ENCODE measurements at regions not wholly inside any gene's neighbourhood (a gene's known extent, or its start where the extent isn't known, plus 50 kb on each side); places are given as distances from the start of the nearest gene placed in this dataset.

DNA sequence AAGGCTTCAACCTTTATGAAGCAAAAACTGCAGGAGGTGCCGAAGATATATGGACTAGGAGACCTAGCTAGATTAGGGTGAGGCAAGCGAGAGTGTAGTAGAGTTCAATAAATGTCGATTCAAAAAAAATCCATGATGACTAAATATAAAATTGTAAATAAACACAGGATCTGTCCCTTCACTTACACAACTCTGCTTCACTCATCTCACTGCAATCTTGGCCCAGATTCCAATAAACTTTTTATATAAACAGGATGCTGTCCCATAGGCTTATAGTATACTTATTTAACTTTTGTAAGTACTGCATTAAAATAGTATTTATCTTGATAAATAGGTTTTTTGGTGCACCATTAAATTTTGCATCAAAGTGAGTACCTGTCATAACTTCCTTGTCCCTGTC, 648.4 kb upstream of the NRSN1 start:
- intact Hi-C loops (cut with micrococcal nuclease), result no loop called here
- H3K27me3 Mint-ChIP-seq (ENCODE audit: insufficient read depth, unreplicated experiment), result no peaks in the 10 kb centered on the region
- TF ChIP-seq CTCF (IDR thresholded peaks at IDR 0.05; ENCODE audit: unreplicated experiment), result no peak
- no peaks in the 10 kb centered on the region for H3K4me1 Mint-ChIP-seq (ENCODE audit: insufficient read depth, unreplicated experiment)
- peaks cover 13% of the 10 kb centered on the region for H3K9me3 Mint-ChIP-seq (ENCODE audit: unreplicated experiment)
- no peak overlapping the region for H3K27ac Mint-ChIP-seq (ENCODE audit: low read depth, unreplicated experiment)
- POLR2A ChIA-PET, result no interaction called here
- peak; percentile 48 for DNase-seq (ENCODE audit: unreplicated experiment)
- CTCF ChIA-PET, result no interaction called here
- no peak overlapping the region for H3K4me3 Mint-ChIP-seq (ENCODE audit: unreplicated experiment)
- no TSS peak for BruUV-seq (replicated peaks)
- no peaks in the 10 kb centered on the region for H3K36me3 Mint-ChIP-seq (ENCODE audit: insufficient read depth, unreplicated experiment)

GRCh38 chr6:23478312-23478711, 647.7 kb upstream of the NRSN1 start:
- no peak for DNase-seq (ENCODE audit: unreplicated experiment)
- intact Hi-C loops (cut with micrococcal nuclease), result no loop called here
- no TSS peak for BruUV-seq (replicated peaks)
- POLR2A ChIA-PET, result no interaction called here
- Mint-ChIP-seq H3K4me3 (ENCODE audit: unreplicated experiment) (no peak overlapping the region), H3K4me1 (ENCODE audit: insufficient read depth, unreplicated experiment) (no peaks in the 10 kb centered on the region), H3K27ac (ENCODE audit: low read depth, unreplicated experiment) (no peak overlapping the region), H3K9me3 (ENCODE audit: unreplicated experiment) (peaks cover 20% of the 10 kb centered on the region), H3K36me3 (ENCODE audit: insufficient read depth, unreplicated experiment) (no peaks in the 10 kb centered on the region), H3K27me3 (ENCODE audit: insufficient read depth, unreplicated experiment) (no peaks in the 10 kb centered on the region)
- CTCF ChIA-PET, result no interaction called here
- no peak for TF ChIP-seq CTCF (IDR thresholded peaks at IDR 0.05; ENCODE audit: unreplicated experiment)

- H3K4me1 Mint-ChIP-seq (ENCODE audit: insufficient read depth, unreplicated experiment), result no peaks in the 10 kb centered on the region
- no peaks in the 10 kb centered on the region for H3K27me3 Mint-ChIP-seq (ENCODE audit: insufficient read depth, unreplicated experiment)
- peaks cover 23% of the 10 kb centered on the region for H3K9me3 Mint-ChIP-seq (ENCODE audit: unreplicated experiment)
- ChIA-PET POLR2A (no interaction called here), CTCF (no interaction called here)
- H3K27ac Mint-ChIP-seq (ENCODE audit: low read depth, unreplicated experiment), result no peak overlapping the region
- BruUV-seq (replicated peaks), result no TSS peak
- intact Hi-C loops (cut with micrococcal nuclease), result no loop called here
- DNase-seq (ENCODE audit: unreplicated experiment), result no peak
- H3K4me3 Mint-ChIP-seq (ENCODE audit: unreplicated experiment), result no peak overlapping the region
- H3K36me3 Mint-ChIP-seq (ENCODE audit: insufficient read depth, unreplicated experiment), result no peaks in the 10 kb centered on the region
- TF ChIP-seq CTCF (IDR thresholded peaks at IDR 0.05; ENCODE audit: unreplicated experiment), result no peak
These were observed 642.1 kb upstream of the NRSN1 start for GRCh38 chr6:23483896-23484295.

- H3K4me1 Mint-ChIP-seq (ENCODE audit: insufficient read depth, unreplicated experiment), result no peaks in the 10 kb centered on the region
- CTCF ChIA-PET, result interaction anchor here (0.5 kb wide), 1 partner anchor 317 kb away, joined by 3 read pairs; no protein-coding TSS in a partner anchor
- POLR2A ChIA-PET, result no interaction called here
- no peak for TF ChIP-seq CTCF (IDR thresholded peaks at IDR 0.05; ENCODE audit: unreplicated experiment)
- H3K9me3 Mint-ChIP-seq (ENCODE audit: unreplicated experiment), result peaks cover 14% of the 10 kb centered on the region
- no peaks in the 10 kb centered on the region for H3K36me3 Mint-ChIP-seq (ENCODE audit: insufficient read depth, unreplicated experiment)
- intact Hi-C loops (cut with micrococcal nuclease), result no loop called here
- DNase-seq (ENCODE audit: unreplicated experiment), result no peak
- no TSS peak for BruUV-seq (replicated peaks)
- H3K27ac Mint-ChIP-seq (ENCODE audit: low read depth, unreplicated experiment), result no peak overlapping the region
- no peak overlapping the region for H3K4me3 Mint-ChIP-seq (ENCODE audit: unreplicated experiment)
- H3K27me3 Mint-ChIP-seq (ENCODE audit: insufficient read depth, unreplicated experiment), result no peaks in the 10 kb centered on the region
These were observed 631.6 kb upstream of the NRSN1 start for GRCh38 chr6:23494367-23494766.
